H1 (cell line): ENCODE measurements at regions not wholly inside any gene's neighbourhood (a gene's known extent, or its start where the extent isn't known, plus 50 kb on each side); places are given as distances from the start of the nearest gene placed in this dataset.

Experiments
- CTCF ChIA-PET: fragments of 300-600 bp; sonication (Branson Sonifier 250); formaldehyde crosslinking; loops from one replicate; lab custom pipeline; 2021; ENCODE audit not compliant: partially characterized antibody; lab: Charles Lee
- POLR2A ChIA-PET: fragments of 300-600 bp; sonication (Branson Sonifier 250); formaldehyde crosslinking; loops from one replicate; lab custom pipeline; 2021; ENCODE audit warnings: inconsistent platforms; ENCODE audit not compliant: partially characterized antibody; lab: Charles Lee
- DNase-seq, 2 experiments: peaks; one replicate each; pipeline versions ENCODE4 v3.0.0 to v3.0.0-alpha.2; 2010 to 2022; ENCODE audit warnings: low spot score in 2 of 2, low read depth in 1 of 2, mixed read lengths in 1 of 2
- FAIRE-seq: peaks from 2 replicates; lab custom pipeline; 2011; peaks lifted over from hg19 to GRCh38; lab: Jason Lieb, UNC
- H2AFZ ChIP-seq: 2 replicates; pipeline ENCODE4 v1.8.1; 2012; ENCODE audit warnings: low read length, inconsistent platforms
- H2AK5ac ChIP-seq: 2 replicates; pipeline ENCODE4 v1.6.1; 2013; ENCODE audit warnings: low read depth, low read length
- H2BK120ac ChIP-seq: replicated peaks from 2 replicates; pipeline ENCODE3; 2013; ENCODE audit warnings: low read depth, low read length, inconsistent platforms
- H2BK12ac ChIP-seq: 2 replicates; pipeline ENCODE4 v1.6.1; 2013; ENCODE audit warnings: low read depth, low read length
- H2BK15ac ChIP-seq: 2 replicates; pipeline ENCODE4 v1.6.1; 2013; ENCODE audit warnings: low read length
- H2BK20ac ChIP-seq: 2 replicates; pipeline ENCODE4 v1.6.1; 2013; ENCODE audit warnings: low read length
- H2BK5ac ChIP-seq: 2 replicates; pipeline ENCODE4 v1.6.1; 2013; ENCODE audit warnings: low read depth, low read length
- H3K14ac ChIP-seq: 2 replicates; pipeline ENCODE4 v1.6.1; 2013; ENCODE audit warnings: inconsistent platforms; ENCODE audit not compliant: insufficient read length
- H3K18ac ChIP-seq: 2 replicates; pipeline ENCODE4 v1.6.1; 2013; ENCODE audit warnings: low read length; ENCODE audit errors: extremely low read depth
- H3K23ac ChIP-seq: 2 replicates; pipeline ENCODE4 v1.6.1; 2013; ENCODE audit warnings: inconsistent platforms; ENCODE audit not compliant: insufficient read length
- H3K23me2 ChIP-seq: 2 replicates; pipeline ENCODE4 v1.6.1; 2013; ENCODE audit warnings: low read depth, low read length
- H3K27ac ChIP-seq: 2 replicates; pipeline ENCODE4 v1.6.1; 2011; ENCODE audit warnings: low read depth, low read length, inconsistent platforms
- H3K27me3 ChIP-seq, 4 experiments: replicated peaks in 1 of 4; 1 replicate in 1 of 4; 2 replicates in 3 of 4; pipeline versions ENCODE4 v1.6.1 to v1.8.1; 2011 to 2013; ENCODE audit warnings: low read length in 3 of 4, mild to moderate bottlenecking in 3 of 4, inconsistent platforms in 2 of 4, mixed read lengths in 2 of 4, moderate library complexity in 1 of 4; ENCODE audit not compliant: control insufficient read depth in 3 of 4, insufficient read depth in 3 of 4; ENCODE audit errors: extremely low read depth in 1 of 4
- H3K36me3 ChIP-seq, 4 experiments: 2 replicates each; pipeline versions ENCODE4 v1.6.1 to v1.8.1; 2011 to 2013; ENCODE audit warnings: mild to moderate bottlenecking in 4 of 4, low read length in 3 of 4, moderate library complexity in 2 of 4, control low read depth in 1 of 4, inconsistent platforms in 1 of 4; ENCODE audit not compliant: insufficient read depth in 4 of 4, control insufficient read depth in 2 of 4
- H3K4ac ChIP-seq: replicated peaks from 2 replicates; pipeline ENCODE3; 2013; ENCODE audit warnings: low read length, low read depth, mixed read lengths, inconsistent platforms; ENCODE audit not compliant: insufficient read length
- H3K4me1 ChIP-seq, 4 experiments: replicated peaks in 1 of 4; 1 replicate in 1 of 4; 2 replicates in 3 of 4; pipeline versions ENCODE4 v1.6.1 to v1.8.1; 2011 to 2013; ENCODE audit warnings: low read length in 3 of 4, inconsistent platforms in 2 of 4, mixed read lengths in 1 of 4; ENCODE audit not compliant: insufficient read depth in 4 of 4, control insufficient read depth in 3 of 4
- H3K4me2 ChIP-seq, 2 experiments: 2 replicates each; pipeline versions ENCODE4 v1.6.1 to v1.8.1; 2011 to 2013; ENCODE audit warnings: low read depth in 2 of 2, low read length in 2 of 2, control low read depth in 1 of 2, inconsistent platforms in 1 of 2, mild to moderate bottlenecking in 1 of 2; ENCODE audit not compliant: insufficient read depth in 1 of 2
- H3K4me3 ChIP-seq, 4 experiments: fragments of 200-600, 300-600 bp in 1 of 4; sonication (generic), shearing (Covaris generic), sonication (Bioruptor Twin) in 1 of 4; 2 replicates each; pipeline versions ENCODE4 v1.5.1 to v1.8.1; 2011 to 2016; ENCODE audit warnings: low read length in 4 of 4, low read depth in 3 of 4, control low read depth in 2 of 4, inconsistent platforms in 2 of 4, mild to moderate bottlenecking in 2 of 4, mixed read lengths in 1 of 4, moderate library complexity in 1 of 4; ENCODE audit not compliant: insufficient read depth in 2 of 4; ENCODE audit errors: extremely low read depth in 1 of 4
- H3K56ac ChIP-seq: replicated peaks from 2 replicates; pipeline ENCODE3; 2013; ENCODE audit warnings: low read depth, mild to moderate bottlenecking, mixed read lengths, low read length, inconsistent platforms; ENCODE audit not compliant: insufficient read length
- H3K79me1 ChIP-seq: 2 replicates; pipeline ENCODE4 v1.6.1; 2013; ENCODE audit warnings: low read depth, low read length, control low read depth
- H3K79me2 ChIP-seq, 2 experiments: 2 replicates each; pipeline versions ENCODE4 v1.6.1 to v1.8.1; 2012 to 2013; ENCODE audit warnings: low read length in 2 of 2, mild to moderate bottlenecking in 2 of 2, inconsistent platforms in 1 of 2; ENCODE audit not compliant: insufficient read depth in 2 of 2, control insufficient read depth in 1 of 2
- H3K9ac ChIP-seq, 4 experiments: replicated peaks in 1 of 4; 1 replicate in 1 of 4; 2 replicates in 3 of 4; pipeline versions ENCODE4 v1.6.1 to v1.8.1; 2011 to 2013; ENCODE audit warnings: low read depth in 3 of 4, low read length in 3 of 4, control low read depth in 2 of 4, mild to moderate bottlenecking in 2 of 4, moderate library complexity in 2 of 4, inconsistent platforms in 1 of 4; ENCODE audit errors: extremely low read depth in 1 of 4
- H3K9me3 ChIP-seq, 2 experiments: 2 replicates each; pipeline versions ENCODE4 v1.6.1 to v1.8.1; 2012 to 2013; ENCODE audit warnings: mild to moderate bottlenecking in 2 of 2, moderate library complexity in 2 of 2, control low read depth in 1 of 2, inconsistent platforms in 1 of 2, low read depth in 1 of 2, low read length in 1 of 2, mixed read lengths in 1 of 2; ENCODE audit not compliant: insufficient read depth in 2 of 2
- H4K20me1 ChIP-seq, 2 experiments: replicated peaks in 1 of 2; 2 replicates each; pipeline versions ENCODE3 to v1.8.1; 2011 to 2013; ENCODE audit warnings: inconsistent platforms in 2 of 2, low read length in 2 of 2, mild to moderate bottlenecking in 1 of 2; ENCODE audit not compliant: insufficient read depth in 2 of 2, control insufficient read depth in 1 of 2
- H4K5ac ChIP-seq: 2 replicates; pipeline ENCODE4 v1.6.1; 2013; ENCODE audit warnings: low read length, low read depth, mixed read lengths, inconsistent platforms; ENCODE audit not compliant: insufficient read length
- H4K8ac ChIP-seq: 2 replicates; pipeline ENCODE4 v1.8.0; 2013; ENCODE audit warnings: mild to moderate bottlenecking, moderate library complexity, low read length, inconsistent platforms; ENCODE audit not compliant: insufficient read depth; ENCODE audit errors: extremely low read depth
- H4K91ac ChIP-seq: replicated peaks from 2 replicates; pipeline ENCODE3; 2013; ENCODE audit warnings: low read length, mixed read lengths, inconsistent platforms; ENCODE audit not compliant: insufficient read length
- BCL11A ChIP-seq, 2 experiments: IDR thresholded peaks; one replicate each; pipeline ENCODE4 v1.6.1; 2011; ENCODE audit warnings: low read depth in 2 of 2, low read length in 2 of 2, mild to moderate bottlenecking in 2 of 2
- BRCA1 ChIP-seq: IDR thresholded peaks from 2 replicates; pipeline ENCODE4 v1.6.1; 2012; ENCODE audit warnings: low read depth, low read length, improper control_type of control experiment
- HDAC2 ChIP-seq, 2 experiments: fragments of 300-600 bp in 1 of 2; sonication (generic) in 1 of 2; IDR thresholded peaks; 2 replicates each; pipeline ENCODE4 v1.6.1; 2011 to 2012; ENCODE audit warnings: low read depth in 2 of 2, low read length in 2 of 2, mild to moderate bottlenecking in 2 of 2, moderate library complexity in 2 of 2, borderline replicate concordance in 1 of 2, inconsistent platforms in 1 of 2
- HDAC6 ChIP-seq: IDR thresholded peaks from one replicate; pipeline ENCODE4 v1.7.1; 2012; ENCODE audit warnings: low read depth, mild to moderate bottlenecking, inconsistent platforms, low read length, moderate library complexity
- JUND ChIP-seq: IDR thresholded peaks from 2 replicates; pipeline ENCODE4 v1.6.1; 2011; ENCODE audit warnings: mild to moderate bottlenecking, improper control_type of control experiment, low read length
- KDM4A ChIP-seq: IDR thresholded peaks from one replicate; pipeline ENCODE4 v1.7.1; 2012; ENCODE audit warnings: low read depth, mild to moderate bottlenecking, moderate library complexity, low read length, inconsistent platforms; ENCODE audit not compliant: severe bottlenecking
- RAD21 ChIP-seq, 2 experiments: IDR thresholded peaks in 1 of 2; conservative IDR thresholded peaks in 1 of 2; 2 replicates each; pipeline ENCODE4 v1.6.1; 2011; ENCODE audit warnings: low read depth in 2 of 2, low read length in 2 of 2, improper control_type of control experiment in 1 of 2, inconsistent platforms in 1 of 2, mild to moderate bottlenecking in 1 of 2, moderate library complexity in 1 of 2
- RFX5 ChIP-seq: IDR thresholded peaks from 2 replicates; pipeline ENCODE4 v1.6.1; 2011; ENCODE audit warnings: low read depth, low read length, improper control_type of control experiment, borderline replicate concordance
- TBP ChIP-seq: IDR thresholded peaks from 2 replicates; pipeline ENCODE4 v1.6.1; 2011; ENCODE audit warnings: low read depth, low read length, improper control_type of control experiment
- YY1 ChIP-seq: IDR thresholded peaks from 2 replicates; pipeline ENCODE4 v1.6.1; 2011; ENCODE audit warnings: low read depth, mild to moderate bottlenecking, low read length
- WGBS, 2 experiments: shearing (Covaris generic) in 1 of 2; methylation state at CpG; one replicate each; pipeline versions ENCODE4 v1.1.6 to v1.1.7; 2013 to 2015; ENCODE audit warnings: low lambda C conversion rate in 2 of 2, mixed read lengths in 2 of 2, inconsistent platforms in 1 of 2, low coverage in 1 of 2, missing lambda C conversion rate in 1 of 2; ENCODE audit not compliant: insufficient replicate concordance in 2 of 2, insufficient coverage in 1 of 2, insufficient read length in 1 of 2; ENCODE audit errors: extremely low coverage in 1 of 2, missing lambda C conversion rate in 1 of 2; 5-methylcytosine and 5-hydroxymethylcytosine counted together
- TF ChIP-seq, protein P1 (sequence below), 3 experiments: IDR thresholded peaks; 1 replicate in 2 of 3; 2 replicates in 1 of 3; pipeline versions ENCODE4 v1.5.1 to v1.6.1; 2011; ENCODE audit warnings: low read length in 3 of 3, mild to moderate bottlenecking in 3 of 3, inconsistent platforms in 2 of 3, low read depth in 1 of 3, moderate library complexity in 1 of 3; ENCODE audit not compliant: insufficient read depth in 1 of 3; ENCODE audit errors: control extremely low read depth in 1 of 3

DNA sequence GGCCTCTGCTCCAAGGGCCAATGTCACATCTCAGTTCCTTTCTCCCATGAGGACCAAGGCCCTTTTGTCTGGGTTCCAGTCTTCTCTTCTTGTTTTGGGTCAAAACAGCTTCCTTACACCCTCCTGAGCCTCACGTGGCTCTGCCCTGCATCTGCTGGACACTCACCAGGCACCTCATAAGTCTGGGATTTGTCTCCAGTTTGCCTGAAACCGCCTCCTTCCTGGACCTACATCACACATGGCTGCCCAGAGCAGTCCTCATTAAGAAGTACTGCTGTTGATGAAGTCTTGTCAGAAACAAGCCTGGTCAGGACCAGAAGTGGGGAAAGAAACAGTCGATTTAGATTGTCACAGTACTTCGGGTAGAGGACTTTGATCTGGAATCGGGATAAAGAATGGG is 173.4 kb upstream of the BMPER start:
- H2AK5ac ChIP-seq: no peak overlapping the region
- no peak overlapping the region for H3K23ac ChIP-seq
- no peaks in the 10 kb centered on the region for H3K79me1 ChIP-seq
- H3K4me3 ChIP-seq: no peak overlapping the region
- no peak overlapping the region for H2BK15ac ChIP-seq
- no peak overlapping the region for H3K14ac ChIP-seq
- no peaks in the 10 kb centered on the region for H3K9me3 ChIP-seq
- CTCF ChIA-PET: interaction anchor here (0.8 to 1.4 kb wide), 5 partner anchors 11 to 356 kb away, joined by 3 to 5 read pairs (median 3); no protein-coding TSS in a partner anchor
- H2AFZ ChIP-seq: no peak overlapping the region
- H3K27ac ChIP-seq: no peak overlapping the region
- no peak overlapping the region for H4K8ac ChIP-seq
- no peak overlapping the region for H3K56ac ChIP-seq
- H2BK20ac ChIP-seq: no peak overlapping the region
- DNase-seq (no peak), FAIRE-seq (no peak)
- H3K4me1 ChIP-seq: peaks cover 0 to 13% (median 6%) of the 10 kb centered on the region in 4 experiments; a peak in 5 of 7 replicates
- H3K36me3 ChIP-seq: no peaks in the 10 kb centered on the region
- H3K4ac ChIP-seq: no peak overlapping the region
- no peak overlapping the region for H2BK5ac ChIP-seq
- no peak overlapping the region for H4K5ac ChIP-seq
- H3K79me2 ChIP-seq: no peaks in the 10 kb centered on the region
- no peak overlapping the region for H3K18ac ChIP-seq
- H3K4me2 ChIP-seq: no peak overlapping the region
- no peak overlapping the region for H3K9ac ChIP-seq
- H4K91ac ChIP-seq: no peak overlapping the region
- H2BK120ac ChIP-seq: no peak overlapping the region
- 96% methylated on average over 5 of the region's 5 CpGs; no CpG with 5 or more reads in 1 of the 2 experiments for WGBS, 2 experiments
- no peaks in the 10 kb centered on the region; the same call in 1 of the 2 replicates for H3K23me2 ChIP-seq
- H4K20me1 ChIP-seq: no peaks in the 10 kb centered on the region
- H3K27me3 ChIP-seq: no peaks in the 10 kb centered on the region
- H2BK12ac ChIP-seq: no peak overlapping the region
- POLR2A ChIA-PET: no interaction called here
- TF ChIP-seq KDM4A: no peak
- TF ChIP-seq, protein P1, sequence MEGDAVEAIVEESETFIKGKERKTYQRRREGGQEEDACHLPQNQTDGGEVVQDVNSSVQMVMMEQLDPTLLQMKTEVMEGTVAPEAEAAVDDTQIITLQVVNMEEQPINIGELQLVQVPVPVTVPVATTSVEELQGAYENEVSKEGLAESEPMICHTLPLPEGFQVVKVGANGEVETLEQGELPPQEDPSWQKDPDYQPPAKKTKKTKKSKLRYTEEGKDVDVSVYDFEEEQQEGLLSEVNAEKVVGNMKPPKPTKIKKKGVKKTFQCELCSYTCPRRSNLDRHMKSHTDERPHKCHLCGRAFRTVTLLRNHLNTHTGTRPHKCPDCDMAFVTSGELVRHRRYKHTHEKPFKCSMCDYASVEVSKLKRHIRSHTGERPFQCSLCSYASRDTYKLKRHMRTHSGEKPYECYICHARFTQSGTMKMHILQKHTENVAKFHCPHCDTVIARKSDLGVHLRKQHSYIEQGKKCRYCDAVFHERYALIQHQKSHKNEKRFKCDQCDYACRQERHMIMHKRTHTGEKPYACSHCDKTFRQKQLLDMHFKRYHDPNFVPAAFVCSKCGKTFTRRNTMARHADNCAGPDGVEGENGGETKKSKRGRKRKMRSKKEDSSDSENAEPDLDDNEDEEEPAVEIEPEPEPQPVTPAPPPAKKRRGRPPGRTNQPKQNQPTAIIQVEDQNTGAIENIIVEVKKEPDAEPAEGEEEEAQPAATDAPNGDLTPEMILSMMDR (IDR thresholded peaks at IDR 0.05; ENCODE audit: control extremely low read depth in 1 of 3, insufficient read depth in 1 of 3, low read depth in 1 of 3, low read length in 3 of 3): no peak
- TF ChIP-seq RAD21 (IDR thresholded peaks at IDR 0.05 in 1 of 2, conservative IDR thresholded peaks at IDR 0.05 in 1 of 2; ENCODE audit: low read depth in 2 of 2, low read length in 2 of 2): no peak
- TF ChIP-seq RFX5: no peak
- TF ChIP-seq TBP: no peak
- no peak for TF ChIP-seq YY1
- no peak for TF ChIP-seq BRCA1
- no peak for TF ChIP-seq HDAC6
- TF ChIP-seq HDAC2 (IDR thresholded peaks at IDR 0.05; ENCODE audit: borderline replicate concordance in 1 of 2, low read depth in 2 of 2, low read length in 2 of 2): no peak
- no peak for TF ChIP-seq JUND
- TF ChIP-seq BCL11A (IDR thresholded peaks at IDR 0.05; ENCODE audit: low read depth in 2 of 2, low read length in 2 of 2): no peak
